ENCODE measurements at regions not wholly inside any gene's neighbourhood (a gene's known extent, or its start where the extent isn't known, plus 50 kb on each side); places are given as distances from the start of the nearest gene placed in this dataset.
"Not testable (repeated sequence)": the region's sequence is repeated elsewhere in the genome, so short reads cannot be mapped to it uniquely, and the experiment has no call there.

- Histone ChIP-seq H3K27me3 (ENCODE audit: insufficient read depth, low read length) (no peaks in the 10 kb centered on the region), H3K9me3 (ENCODE audit: low read depth, low read length) (no peaks in the 10 kb centered on the region), H3K4me3 (ENCODE audit: low read length) (no peak overlapping the region), H3K4me1 (ENCODE audit: insufficient read depth, low read length) (no peaks in the 10 kb centered on the region)
These were observed 84.3 kb upstream of the RAPH1 start for GRCh38 chr2:203619267-203619878.

GRCh38 chr2:203621981-203622515, 84.4 kb upstream of the CD28 start:
- Histone ChIP-seq H3K27me3 (ENCODE audit: insufficient read depth, low read length) (no peaks in the 10 kb centered on the region), H3K9me3 (ENCODE audit: low read depth, low read length) (no peaks in the 10 kb centered on the region), H3K4me3 (ENCODE audit: low read length) (no peak overlapping the region), H3K4me1 (ENCODE audit: insufficient read depth, low read length) (no peaks in the 10 kb centered on the region)

- H3K9me3 ChIP-seq (ENCODE audit: low read depth, low read length), result no peaks in the 10 kb centered on the region
- no peaks in the 10 kb centered on the region for H3K4me1 ChIP-seq (ENCODE audit: insufficient read depth, low read length)
- H3K4me3 ChIP-seq (ENCODE audit: low read length), result no peak overlapping the region
- H3K27me3 ChIP-seq (ENCODE audit: insufficient read depth, low read length), result no peaks in the 10 kb centered on the region
These were observed 83.3 kb upstream of the CD28 start for GRCh38 chr2:203623096-203623495.

GRCh38 chr2:203623661-203624060, 82.8 kb upstream of the CD28 start:
- H3K9me3 ChIP-seq (ENCODE audit: low read depth, low read length), result no peaks in the 10 kb centered on the region
- no peaks in the 10 kb centered on the region for H3K27me3 ChIP-seq (ENCODE audit: insufficient read depth, low read length)
- no peak overlapping the region for H3K4me3 ChIP-seq (ENCODE audit: low read length)
- no peaks in the 10 kb centered on the region for H3K4me1 ChIP-seq (ENCODE audit: insufficient read depth, low read length)

- H3K9me3 ChIP-seq (ENCODE audit: low read depth, low read length), result no peaks in the 10 kb centered on the region
- H3K4me1 ChIP-seq (ENCODE audit: insufficient read depth, low read length), result no peaks in the 10 kb centered on the region
- no peaks in the 10 kb centered on the region for H3K27me3 ChIP-seq (ENCODE audit: insufficient read depth, low read length)
- H3K4me3 ChIP-seq (ENCODE audit: low read length), result no peak overlapping the region
These were observed 80.7 kb upstream of the CD28 start for GRCh38 chr2:203625701-203626100.

GRCh38 chr2:203626247-203626646, 80.2 kb upstream of the CD28 start:
- H3K4me3 ChIP-seq (ENCODE audit: low read length); H3K4me1 ChIP-seq (ENCODE audit: insufficient read depth, low read length); H3K27me3 ChIP-seq (ENCODE audit: insufficient read depth, low read length); H3K9me3 ChIP-seq (ENCODE audit: low read depth, low read length): not testable (repeated sequence)

GRCh38 chr2:203626952-203627681, 79.3 kb upstream of the CD28 start:
- no peak overlapping the region for H3K4me3 ChIP-seq (ENCODE audit: low read length)

GRCh38 chr2:203629699-203630098, 76.7 kb upstream of the CD28 start:
- no peaks in the 10 kb centered on the region for H3K4me1 ChIP-seq (ENCODE audit: insufficient read depth, low read length)
- H3K9me3 ChIP-seq (ENCODE audit: low read depth, low read length), result no peaks in the 10 kb centered on the region
- H3K27me3 ChIP-seq (ENCODE audit: insufficient read depth, low read length), result no peaks in the 10 kb centered on the region
- no peak overlapping the region for H3K4me3 ChIP-seq (ENCODE audit: low read length)

More at GRCh38 chr2:203626952-203627681, 79.3 kb upstream of the CD28 start:
- Histone ChIP-seq H3K4me1 (ENCODE audit: insufficient read depth, low read length) (no peaks in the 10 kb centered on the region), H3K9me3 (ENCODE audit: low read depth, low read length) (no peaks in the 10 kb centered on the region), H3K27me3 (ENCODE audit: insufficient read depth, low read length) (no peaks in the 10 kb centered on the region)

GRCh38 chr2:203631068-203631757, 75.2 kb upstream of the CD28 start:
- Histone ChIP-seq H3K4me3 (ENCODE audit: low read length) (no peak overlapping the region), H3K27me3 (ENCODE audit: insufficient read depth, low read length) (no peaks in the 10 kb centered on the region), H3K4me1 (ENCODE audit: insufficient read depth, low read length) (no peaks in the 10 kb centered on the region), H3K9me3 (ENCODE audit: low read depth, low read length) (no peaks in the 10 kb centered on the region)

GRCh38 chr2:203636588-203637470, 69.6 kb upstream of the CD28 start:
- Histone ChIP-seq H3K4me1 (ENCODE audit: insufficient read depth, low read length) (peaks cover 19% of the 10 kb centered on the region), H3K27me3 (ENCODE audit: insufficient read depth, low read length) (no peaks in the 10 kb centered on the region), H3K9me3 (ENCODE audit: low read depth, low read length) (no peaks in the 10 kb centered on the region), H3K4me3 (ENCODE audit: low read length) (no peak overlapping the region)

GRCh38 chr2:203637471-203638167, 68.8 kb upstream of the CD28 start:
- Histone ChIP-seq H3K27me3 (ENCODE audit: insufficient read depth, low read length) (no peaks in the 10 kb centered on the region), H3K9me3 (ENCODE audit: low read depth, low read length) (no peaks in the 10 kb centered on the region), H3K4me1 (ENCODE audit: insufficient read depth, low read length) (peaks cover 19% of the 10 kb centered on the region), H3K4me3 (ENCODE audit: low read length) (no peak overlapping the region)

- not testable (repeated sequence) for H3K27me3 ChIP-seq (ENCODE audit: insufficient read depth, low read length); H3K9me3 ChIP-seq (ENCODE audit: low read depth, low read length); H3K4me3 ChIP-seq (ENCODE audit: low read length)
- peaks cover 15% of the 10 kb centered on the region for H3K4me1 ChIP-seq (ENCODE audit: insufficient read depth, low read length)
These were observed 64.6 kb upstream of the CD28 start for GRCh38 chr2:203641865-203642264.

- H3K4me3 ChIP-seq (ENCODE audit: low read length); H3K9me3 ChIP-seq (ENCODE audit: low read depth, low read length); H3K4me1 ChIP-seq (ENCODE audit: insufficient read depth, low read length); H3K27me3 ChIP-seq (ENCODE audit: insufficient read depth, low read length): not testable (repeated sequence)
These were observed 63.6 kb upstream of the CD28 start for GRCh38 chr2:203642841-203643240.

- Histone ChIP-seq H3K9me3 (ENCODE audit: low read depth, low read length) (no peaks in the 10 kb centered on the region), H3K27me3 (ENCODE audit: insufficient read depth, low read length) (no peaks in the 10 kb centered on the region), H3K4me3 (ENCODE audit: low read length) (no peak overlapping the region), H3K4me1 (ENCODE audit: insufficient read depth, low read length) (peaks cover 19% of the 10 kb centered on the region)
These were observed 60.6 kb upstream of the CD28 start for GRCh38 chr2:203645831-203646230.

All from mononuclear cell (primary cell).